Omental fat pad (tissue), 3 donors: ENCODE measurements at regions not wholly inside any gene's neighbourhood (a gene's known extent, or its start where the extent isn't known, plus 50 kb on each side); places are given as distances from the start of the nearest gene placed in this dataset.

Source experiments
- ATAC-seq: fragments of 150-250 bp; one replicate; pipeline ENCODE4 v1.9.1; 2016; ENCODE audit warnings: mild to moderate bottlenecking, moderate library complexity; ENCODE audit not compliant: low FRiP score
- DNase-seq: peaks from one replicate; pipeline ENCODE4 v3.0.0-alpha.2; 2019; ENCODE audit warnings: low spot score
- TF ChIP-seq, protein P1 (sequence below), 3 donors: fragments of 450-650 bp; IDR thresholded peaks; one replicate each; pipeline ENCODE4 v1.5.1; 2016 to 2017; ENCODE audit warnings: antibody characterized with exemption in 3 of 3, mild to moderate bottlenecking in 3 of 3, moderate library complexity in 2 of 3

DNA sequence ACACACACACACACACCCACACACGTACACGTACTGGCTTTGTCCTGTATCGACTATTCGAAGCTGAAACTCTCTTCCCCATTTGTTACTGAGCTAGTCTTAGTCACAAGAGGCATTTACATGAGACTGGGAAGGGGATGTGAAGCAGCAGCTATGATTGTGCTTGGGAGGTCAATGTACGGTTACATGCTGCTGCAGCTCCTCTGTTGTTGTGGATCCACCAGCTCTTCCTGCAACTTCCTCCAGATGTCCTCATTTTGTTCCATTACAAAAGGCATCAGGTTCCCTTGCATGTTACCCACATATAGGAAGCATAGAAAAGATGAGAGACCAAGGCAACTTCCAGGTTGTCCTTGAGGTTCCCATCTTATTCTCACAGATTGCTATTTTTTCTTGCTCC is 612.4 kb upstream of the IMPG1 start:
- TF ChIP-seq, protein P1, sequence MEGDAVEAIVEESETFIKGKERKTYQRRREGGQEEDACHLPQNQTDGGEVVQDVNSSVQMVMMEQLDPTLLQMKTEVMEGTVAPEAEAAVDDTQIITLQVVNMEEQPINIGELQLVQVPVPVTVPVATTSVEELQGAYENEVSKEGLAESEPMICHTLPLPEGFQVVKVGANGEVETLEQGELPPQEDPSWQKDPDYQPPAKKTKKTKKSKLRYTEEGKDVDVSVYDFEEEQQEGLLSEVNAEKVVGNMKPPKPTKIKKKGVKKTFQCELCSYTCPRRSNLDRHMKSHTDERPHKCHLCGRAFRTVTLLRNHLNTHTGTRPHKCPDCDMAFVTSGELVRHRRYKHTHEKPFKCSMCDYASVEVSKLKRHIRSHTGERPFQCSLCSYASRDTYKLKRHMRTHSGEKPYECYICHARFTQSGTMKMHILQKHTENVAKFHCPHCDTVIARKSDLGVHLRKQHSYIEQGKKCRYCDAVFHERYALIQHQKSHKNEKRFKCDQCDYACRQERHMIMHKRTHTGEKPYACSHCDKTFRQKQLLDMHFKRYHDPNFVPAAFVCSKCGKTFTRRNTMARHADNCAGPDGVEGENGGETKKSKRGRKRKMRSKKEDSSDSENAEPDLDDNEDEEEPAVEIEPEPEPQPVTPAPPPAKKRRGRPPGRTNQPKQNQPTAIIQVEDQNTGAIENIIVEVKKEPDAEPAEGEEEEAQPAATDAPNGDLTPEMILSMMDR (IDR thresholded peaks at IDR 0.05): no peak
- DNase-seq (no peak), ATAC-seq (no peak)

DNA sequence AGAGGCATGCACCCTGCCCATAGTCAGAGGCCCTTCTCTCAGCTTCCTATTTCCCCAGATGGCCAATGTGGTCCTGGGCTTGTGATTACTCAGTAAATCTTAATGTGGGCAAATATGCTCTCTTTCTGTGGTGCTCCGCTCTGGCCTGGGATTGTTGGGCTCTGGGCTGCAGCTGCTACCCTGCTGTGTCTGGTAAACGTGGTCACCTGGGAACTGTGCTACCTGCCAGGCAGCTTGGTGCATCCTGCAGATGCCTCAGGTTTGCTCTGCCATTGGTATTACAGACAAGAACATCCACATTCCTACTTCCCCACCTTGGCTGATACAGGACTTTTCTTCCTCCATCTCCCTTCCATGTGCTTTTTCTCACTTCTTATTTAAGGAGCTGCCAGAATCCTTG is 611.5 kb upstream of the IMPG1 start:
- DNase-seq (no peak), ATAC-seq (no peak)
- TF ChIP-seq, protein P1 (IDR thresholded peaks at IDR 0.05): no peak

DNA sequence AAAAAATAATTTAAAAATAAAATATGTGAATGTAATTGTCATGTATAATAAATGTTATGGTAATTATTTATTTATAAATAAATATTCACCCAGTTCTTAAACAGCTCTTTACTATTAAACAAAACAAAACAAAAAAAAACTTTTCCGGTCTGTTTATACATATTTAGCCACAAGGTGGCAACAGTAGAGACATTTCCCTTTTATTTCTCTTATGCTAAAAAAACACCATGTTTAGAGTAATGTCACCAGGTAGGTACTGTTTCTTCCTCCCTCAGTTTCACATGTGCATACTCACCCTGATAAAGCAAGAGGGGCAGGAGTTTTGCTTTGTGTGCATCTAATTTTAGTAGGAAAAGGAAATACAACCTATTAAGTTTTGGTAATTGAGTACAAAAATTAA is 610.4 kb upstream of the IMPG1 start:
- DNase-seq (no peak), ATAC-seq (no peak)
- TF ChIP-seq, protein P1 (IDR thresholded peaks at IDR 0.05): no peak

DNA sequence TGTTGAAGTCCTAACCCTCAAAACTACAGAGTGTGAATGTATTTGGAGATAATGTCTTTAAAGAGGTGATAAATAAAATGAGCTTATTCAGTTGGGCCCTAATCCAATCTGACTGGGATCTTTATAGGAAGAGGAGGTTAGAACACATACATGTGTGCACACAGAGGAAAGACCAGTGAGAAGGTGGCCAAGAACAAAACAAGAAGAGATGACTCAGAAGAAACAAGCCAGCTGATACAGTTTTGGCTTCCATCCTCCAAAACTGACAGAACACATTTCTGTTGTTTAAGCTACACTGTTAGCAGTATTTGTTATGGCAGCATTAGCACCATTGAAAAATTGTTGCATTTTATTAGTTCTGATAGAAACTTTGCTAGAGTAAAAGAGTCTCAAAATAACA is 609.3 kb upstream of the IMPG1 start:
- DNase-seq: no peak
- ATAC-seq: peak; percentile 37
- TF ChIP-seq, protein P1 (IDR thresholded peaks at IDR 0.05): no peak

DNA sequence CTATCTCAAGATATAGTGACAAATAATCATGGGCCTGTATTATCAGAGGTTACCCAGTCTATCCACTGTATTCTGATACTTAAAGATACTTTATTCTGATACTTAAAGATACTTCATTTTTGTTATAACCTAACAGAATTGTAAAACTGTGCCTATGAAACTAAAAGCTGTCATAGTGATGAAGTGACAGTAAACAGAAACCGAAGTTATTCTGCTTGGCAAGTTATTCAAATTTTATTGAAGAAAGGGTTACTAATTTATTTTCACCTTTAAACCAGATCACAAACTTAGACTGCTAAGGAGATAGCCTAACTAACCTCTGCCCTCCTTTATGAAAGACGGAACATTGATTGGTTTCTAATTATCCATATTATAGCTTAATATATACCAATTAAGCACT is 604.6 kb upstream of the IMPG1 start:
- DNase-seq (no peak), ATAC-seq (no peak)
- TF ChIP-seq, protein P1 (IDR thresholded peaks at IDR 0.05): no peak

DNA sequence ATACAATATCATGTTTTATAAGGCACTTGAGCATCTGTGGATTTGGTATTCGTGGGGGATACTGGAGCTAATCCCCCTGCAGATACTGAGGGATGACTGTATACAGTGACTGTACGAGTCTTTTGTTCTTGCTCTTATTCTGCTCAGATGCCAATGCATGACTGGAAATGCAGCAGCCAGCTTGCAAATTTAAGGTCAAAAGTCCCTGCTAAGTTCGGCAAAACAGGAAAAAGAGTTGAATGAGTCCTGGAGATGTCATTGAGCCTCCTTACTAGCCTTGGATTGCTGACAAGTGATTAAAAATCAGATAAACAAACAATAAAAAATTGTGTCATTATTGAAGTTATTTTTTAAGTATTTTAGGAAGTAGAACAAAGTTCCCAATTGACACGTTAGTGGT is 599.3 kb upstream of the IMPG1 start:
- DNase-seq (no peak), ATAC-seq (no peak)
- TF ChIP-seq, protein P1 (IDR thresholded peaks at IDR 0.05): no peak

DNA sequence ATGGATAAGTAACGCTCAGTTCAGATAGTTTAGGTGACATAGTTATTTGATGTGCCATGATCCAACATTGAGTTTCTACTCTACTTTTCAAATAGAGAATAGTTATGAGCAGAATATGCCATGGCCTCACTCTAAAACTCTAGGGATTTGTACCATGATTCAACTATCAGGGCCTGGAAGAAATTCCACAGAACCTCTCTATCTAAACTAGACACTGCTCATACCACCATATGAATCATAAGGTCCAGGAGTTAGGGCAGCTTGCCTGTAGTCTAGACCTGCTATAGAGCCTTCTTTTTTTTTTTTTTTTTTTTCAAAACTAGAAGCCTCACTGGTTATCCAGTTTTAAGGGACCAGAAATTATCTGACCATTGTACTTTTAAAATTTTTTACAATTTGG is 571.8 kb upstream of the IMPG1 start:
- TF ChIP-seq, protein P1 (IDR thresholded peaks at IDR 0.05): no peak
- ATAC-seq (no peak), DNase-seq (no peak)
